Testis (tissue), 2 donors: ENCODE measurements at regions not wholly inside any gene's neighbourhood (a gene's known extent, or its start where the extent isn't known, plus 50 kb on each side); places are given as distances from the start of the nearest gene placed in this dataset.

Experiments
- DNase-seq: peaks from one replicate; pipeline ENCODE4 v3.0.0-alpha.2; 2019
- H3K27ac ChIP-seq, 2 donors: fragments of 200-600 bp; sonication (generic); one replicate each; pipeline ENCODE4 v1.5.1; 2019
- H3K27me3 ChIP-seq: fragments of 200-600 bp; sonication (generic); one replicate; pipeline ENCODE4 v1.5.1; 2019
- H3K36me3 ChIP-seq: fragments of 200-600 bp; sonication (generic); one replicate; pipeline ENCODE4 v1.5.1; 2017; ENCODE audit warnings: low read depth; ENCODE audit errors: missing control alignments
- H3K4me1 ChIP-seq: fragments of 200-600 bp; sonication (generic); one replicate; pipeline ENCODE4 v1.5.1; 2019
- H3K4me3 ChIP-seq, 2 donors: fragments of 200-600 bp; sonication (generic); one replicate each; pipeline ENCODE4 v1.5.1; 2017 to 2019
- H3K9me3 ChIP-seq: fragments of 200-600 bp; sonication (generic); one replicate; pipeline ENCODE4 v1.5.1; 2017
- CTCF ChIP-seq, 3 experiments: fragments of 450-650 bp in 2 of 3; fragments of 200-600 bp in 1 of 3; sonication (generic) in 1 of 3; IDR thresholded peaks; one replicate each; pipeline ENCODE4 v1.5.1; 2016 to 2019; ENCODE audit warnings: antibody characterized with exemption in 3 of 3, mild to moderate bottlenecking in 2 of 3, moderate library complexity in 1 of 3
- POLR2A ChIP-seq: fragments of 450-650 bp; IDR thresholded peaks from one replicate; pipeline ENCODE4 v1.6.1; 2017; ENCODE audit warnings: antibody characterized with exemption, mild to moderate bottlenecking, moderate library complexity
- WGBS, 2 donors: methylation state at CpG; one replicate each; pipeline ENCODE4 v1.1.5; 2018; 5-methylcytosine and 5-hydroxymethylcytosine counted together
- intact Hi-C: fragments of 100-400 bp; cut with DNase I; formaldehyde crosslinking; loops from one replicate; pipeline ENCODE4 v1.15.1; 2023; ENCODE audit warnings: low total_unique reads

- H3K36me3 ChIP-seq = no peaks in the 10 kb centered on the region
- no peaks in the 10 kb centered on the region for H3K9me3 ChIP-seq
- TF ChIP-seq CTCF (IDR thresholded peaks at IDR 0.05) = no peak
- TF ChIP-seq POLR2A = no peak
- H3K27ac ChIP-seq = no peak overlapping the region
- no peak overlapping the region for H3K4me3 ChIP-seq
- no peaks in the 10 kb centered on the region for H3K4me1 ChIP-seq
- no peak for DNase-seq
- intact Hi-C loops = no loop called here
- 55 to 64% methylated on average over 2 of the region's 2 CpGs for WGBS, 2 donors
- H3K27me3 ChIP-seq = no peaks in the 10 kb centered on the region
Measured at GRCh38 chr4:122073615-122074014, 78.5 kb upstream of the BLTP1 start.

GRCh38 chr4:122065915-122066314 is 86.2 kb upstream of the BLTP1 start:
- DNase-seq = no peak
- no peak overlapping the region for H3K27ac ChIP-seq
- H3K4me1 ChIP-seq = no peaks in the 10 kb centered on the region
- H3K36me3 ChIP-seq = no peaks in the 10 kb centered on the region
- intact Hi-C loops = no loop called here
- no peaks in the 10 kb centered on the region for H3K27me3 ChIP-seq
- no peak for TF ChIP-seq POLR2A
- H3K9me3 ChIP-seq = no peaks in the 10 kb centered on the region
- H3K4me3 ChIP-seq = no peak overlapping the region
- 55 to 56% methylated on average over 6 of the region's 6 CpGs for WGBS, 2 donors

GRCh38 chr4:122065149-122065548 is 87.0 kb upstream of the BLTP1 start:
- Histone ChIP-seq H3K4me1 (no peaks in the 10 kb centered on the region), H3K36me3 (no peaks in the 10 kb centered on the region), H3K27me3 (no peaks in the 10 kb centered on the region), H3K4me3 (no peak overlapping the region), H3K9me3 (no peaks in the 10 kb centered on the region), H3K27ac (no peak overlapping the region)
- intact Hi-C loops = no loop called here
- no peak for TF ChIP-seq POLR2A
- TF ChIP-seq CTCF (IDR thresholded peaks at IDR 0.05) = no peak
- no peak for DNase-seq
- 89 to 92% methylated on average over 4 of the region's 4 CpGs for WGBS, 2 donors

- intact Hi-C loops = no loop called here
- H3K27me3 ChIP-seq = no peaks in the 10 kb centered on the region
- no peak for DNase-seq
- TF ChIP-seq CTCF (IDR thresholded peaks at IDR 0.05) (no peak), POLR2A (no peak)
- no peak overlapping the region for H3K27ac ChIP-seq
- no peak overlapping the region for H3K4me3 ChIP-seq
- no peaks in the 10 kb centered on the region for H3K9me3 ChIP-seq
- H3K36me3 ChIP-seq = no peaks in the 10 kb centered on the region
- 65 to 78% methylated on average over 4 of the region's 4 CpGs for WGBS, 2 donors
- H3K4me1 ChIP-seq = no peaks in the 10 kb centered on the region
Measured at GRCh38 chr4:122053186-122053585, 98.9 kb upstream of the BLTP1 start.

- no peaks in the 10 kb centered on the region for H3K9me3 ChIP-seq
- TF ChIP-seq POLR2A (no peak), CTCF (IDR thresholded peaks at IDR 0.05) (no peak)
- intact Hi-C loops = no loop called here
- no peaks in the 10 kb centered on the region for H3K36me3 ChIP-seq
- H3K27ac ChIP-seq = no peak overlapping the region
- DNase-seq = no peak
- no peaks in the 10 kb centered on the region for H3K27me3 ChIP-seq
- H3K4me3 ChIP-seq = no peak overlapping the region
- no peaks in the 10 kb centered on the region for H3K4me1 ChIP-seq
- 39 to 58% methylated on average over 3 of the region's 3 CpGs for WGBS, 2 donors
Measured at GRCh38 chr4:122052677-122053076, 99.5 kb upstream of the BLTP1 start.
